Subcutaneous abdominal adipose tissue (tissue), 5 donors: ENCODE measurements at regions not wholly inside any gene's neighbourhood (a gene's known extent, or its start where the extent isn't known, plus 50 kb on each side); places are given as distances from the start of the nearest gene placed in this dataset.

Experiments used
- H3K27ac ChIP-seq: one replicate; pipeline ENCODE4 v1.7.0; 2013; ENCODE audit warnings: low read depth, mild to moderate bottlenecking, inconsistent platforms, low read length, moderate library complexity
- H3K27me3 ChIP-seq, 5 donors: one replicate each; pipeline ENCODE4 v1.7.0; 2013; ENCODE audit warnings: low read length in 5 of 5, inconsistent platforms in 1 of 5; ENCODE audit not compliant: control insufficient read depth in 5 of 5, insufficient read depth in 4 of 5
- H3K36me3 ChIP-seq, 5 donors: one replicate each; pipeline ENCODE4 v1.7.0; 2013; ENCODE audit warnings: low read length in 5 of 5; ENCODE audit not compliant: control insufficient read depth in 5 of 5, insufficient read depth in 5 of 5
- H3K4me1 ChIP-seq, 5 donors: one replicate each; pipeline ENCODE4 v1.7.0; 2013; ENCODE audit warnings: low read length in 5 of 5, mild to moderate bottlenecking in 3 of 5, moderate library complexity in 1 of 5; ENCODE audit not compliant: control insufficient read depth in 5 of 5, insufficient read depth in 5 of 5
- H3K4me3 ChIP-seq, 5 donors: one replicate each; pipeline ENCODE4 v1.7.0; 2013; ENCODE audit warnings: low read length in 5 of 5, low read depth in 1 of 5
- H3K9ac ChIP-seq, 5 donors: one replicate each; pipeline ENCODE4 v1.7.0; 2013; ENCODE audit warnings: low read length in 5 of 5, mild to moderate bottlenecking in 4 of 5, moderate library complexity in 3 of 5
- H3K9me3 ChIP-seq, 5 donors: one replicate each; pipeline ENCODE4 v1.7.0; 2013; ENCODE audit warnings: low read length in 5 of 5; ENCODE audit not compliant: control insufficient read depth in 5 of 5
- donor health status: healthy.
- donor health status: healthy.
- donor health status: healthy.
- donor health status: healthy.
- donor health status: healthy.

DNA sequence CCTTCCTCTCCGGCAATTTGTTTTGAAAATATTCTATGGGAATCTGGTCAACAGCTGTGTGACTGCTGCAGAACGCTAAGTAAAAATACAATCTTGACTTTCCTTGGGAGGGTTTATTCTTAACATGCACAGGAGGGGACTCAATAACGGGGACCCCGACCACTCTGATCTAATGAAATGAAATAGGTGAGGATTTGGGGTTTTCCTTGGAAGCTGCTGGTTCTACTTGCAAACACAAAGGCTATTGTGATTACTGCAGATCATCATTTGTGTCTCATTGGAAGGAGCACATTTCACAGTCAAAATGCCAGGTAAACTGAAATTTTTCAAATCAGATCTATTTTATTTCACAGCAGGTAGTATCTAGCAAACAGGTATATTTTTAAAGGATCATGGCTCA lies 366.1 kb downstream of the SHANK2 start:
- Histone ChIP-seq H3K36me3 (no peaks in the 10 kb centered on the region), H3K9ac (no peak overlapping the region), H3K27me3 (peaks cover 7 to 15% (median 10%) of the 10 kb centered on the region in 5 donors), H3K4me1 (no peaks in the 10 kb centered on the region), H3K9me3 (peaks cover 0 to 8% (median 0%) of the 10 kb centered on the region in 5 donors), H3K27ac (no peak overlapping the region), H3K4me3 (no peak overlapping the region)

DNA sequence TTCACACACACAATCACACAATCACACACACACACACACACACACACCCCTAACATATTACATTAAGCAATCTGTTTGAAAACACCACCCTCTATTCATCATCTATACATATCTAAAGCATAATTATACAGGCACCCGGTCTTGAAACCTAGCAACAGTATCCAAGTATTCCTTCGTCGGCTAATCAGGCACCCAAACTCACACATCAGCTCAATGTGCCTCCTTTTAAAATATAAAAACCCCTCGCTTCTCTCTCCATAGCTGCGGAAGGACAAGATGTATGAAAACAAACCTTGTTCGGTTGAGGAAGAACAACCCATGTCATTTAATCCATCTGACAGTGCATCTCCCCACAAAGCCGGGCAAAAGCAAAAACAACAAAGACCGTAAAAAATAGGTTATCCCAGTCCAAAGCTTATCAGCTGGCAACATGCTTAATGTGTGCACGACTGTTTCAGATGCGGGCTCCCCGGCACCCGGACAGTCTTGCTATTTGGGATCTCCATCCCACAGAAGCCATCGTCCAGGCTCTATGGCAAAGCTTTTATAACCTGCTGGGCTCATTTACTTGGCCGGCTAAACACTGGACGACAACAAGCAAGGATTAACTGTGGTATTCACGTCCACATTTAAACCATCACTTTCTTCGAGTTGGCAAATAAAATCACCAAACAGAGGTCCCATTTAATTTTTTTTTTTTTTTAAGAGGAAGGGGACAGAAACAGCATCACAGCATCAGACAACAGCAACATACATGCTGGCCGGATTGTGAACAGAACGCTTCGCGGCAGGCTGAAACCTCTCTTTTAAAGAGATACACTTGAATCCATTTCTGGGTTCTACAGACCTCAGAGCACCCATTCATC lies 365.5 kb downstream of the SHANK2 start:
- H3K9ac ChIP-seq = no peak overlapping the region
- no peak overlapping the region for H3K4me3 ChIP-seq
- H3K9me3 ChIP-seq = peaks cover 0 to 8% (median 3%) of the 10 kb centered on the region in 5 donors
- no peaks in the 10 kb centered on the region for H3K4me1 ChIP-seq
- no peaks in the 10 kb centered on the region for H3K36me3 ChIP-seq
- peaks cover 7 to 15% (median 11%) of the 10 kb centered on the region in 5 donors for H3K27me3 ChIP-seq
- H3K27ac ChIP-seq = no peak overlapping the region

GRCh38 chr11:70887542-70887827 lies 364.9 kb downstream of the SHANK2 start:
- Histone ChIP-seq H3K4me1 (no peaks in the 10 kb centered on the region), H3K9ac (no peak overlapping the region), H3K4me3 (no peak overlapping the region), H3K27ac (no peak overlapping the region), H3K9me3 (peaks cover 0 to 8% (median 3%) of the 10 kb centered on the region in 5 donors), H3K27me3 (peaks cover 3 to 15% (median 11%) of the 10 kb centered on the region in 5 donors), H3K36me3 (no peaks in the 10 kb centered on the region)

DNA sequence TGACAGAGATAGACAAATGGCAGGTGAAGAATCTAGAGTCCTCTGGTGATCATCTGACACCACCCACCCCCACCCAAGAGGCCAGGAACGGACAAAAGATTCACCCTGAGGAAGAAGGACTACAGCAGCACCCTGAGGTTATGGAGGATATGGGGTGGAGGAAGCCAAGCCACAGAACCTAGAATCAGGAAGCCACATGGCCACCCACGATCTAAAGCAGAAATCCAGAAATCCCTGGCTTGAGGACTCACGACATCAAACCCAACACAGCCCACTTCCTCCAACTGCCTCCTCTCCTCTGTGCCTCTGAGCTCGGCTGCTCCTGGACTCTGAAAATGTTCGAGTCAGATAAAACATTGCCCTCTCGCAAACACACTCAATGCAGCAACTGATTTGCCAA lies 364.3 kb downstream of the SHANK2 start:
- Histone ChIP-seq H3K27ac (no peak overlapping the region), H3K36me3 (no peaks in the 10 kb centered on the region), H3K4me1 (peaks cover 0 to 3% (median 0%) of the 10 kb centered on the region in 5 donors), H3K27me3 (peaks cover 3 to 17% (median 11%) of the 10 kb centered on the region in 5 donors), H3K4me3 (no peak overlapping the region), H3K9me3 (peaks cover 0 to 8% (median 3%) of the 10 kb centered on the region in 5 donors), H3K9ac (no peak overlapping the region)

GRCh38 chr11:70889411-70889810 lies 363.0 kb downstream of the SHANK2 start:
- H3K27me3 ChIP-seq = peaks cover 2 to 11% (median 10%) of the 10 kb centered on the region in 5 donors
- H3K4me3 ChIP-seq = no peak overlapping the region

DNA sequence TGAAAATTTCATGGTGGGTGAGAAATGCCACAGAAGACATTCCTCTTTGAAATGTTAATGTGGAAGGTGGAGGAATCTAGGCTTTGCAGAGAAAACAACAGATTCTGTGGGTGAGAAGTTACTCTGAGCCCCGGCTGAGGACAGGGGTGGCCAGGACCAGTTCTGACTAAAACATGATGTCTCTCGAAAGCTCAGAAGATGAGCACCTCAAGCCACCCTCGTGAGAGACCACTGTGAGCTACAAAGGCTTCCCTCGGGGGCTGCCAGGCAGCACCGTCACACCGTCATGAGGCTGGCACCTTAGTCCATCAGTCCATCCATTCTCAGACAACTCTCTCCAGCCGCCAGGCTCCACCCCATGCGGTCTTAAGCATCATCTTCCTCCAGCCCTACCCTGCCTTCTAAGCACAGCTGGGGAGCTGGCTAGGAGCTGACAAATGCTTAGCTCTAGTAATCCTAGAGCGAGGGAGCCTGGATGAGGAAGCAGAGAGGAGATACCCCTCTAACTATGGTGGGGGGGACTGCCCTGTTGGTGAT lies 360.5 kb downstream of the SHANK2 start:
- peaks cover 0 to 3% (median 2%) of the 10 kb centered on the region in 5 donors for H3K27me3 ChIP-seq
- no peak overlapping the region for H3K27ac ChIP-seq
- H3K9ac ChIP-seq = no peak overlapping the region
- H3K9me3 ChIP-seq = peaks cover 0 to 14% (median 6%) of the 10 kb centered on the region in 5 donors
- no peak overlapping the region for H3K4me3 ChIP-seq
- H3K36me3 ChIP-seq = no peaks in the 10 kb centered on the region
- H3K4me1 ChIP-seq = peaks cover 0 to 3% (median 0%) of the 10 kb centered on the region in 5 donors

More at GRCh38 chr11:70889411-70889810, 363.0 kb downstream of the SHANK2 start:
- H3K4me1 ChIP-seq = peaks cover 0 to 3% (median 0%) of the 10 kb centered on the region in 5 donors
- no peak overlapping the region for H3K9ac ChIP-seq
- H3K9me3 ChIP-seq = peaks cover 0 to 8% (median 3%) of the 10 kb centered on the region in 5 donors
- no peak overlapping the region for H3K27ac ChIP-seq
- no peaks in the 10 kb centered on the region for H3K36me3 ChIP-seq

GRCh38 chr11:70892889-70893288 lies 359.5 kb downstream of the SHANK2 start:
- Histone ChIP-seq H3K9ac (no peak overlapping the region), H3K27ac (no peak overlapping the region), H3K9me3 (peaks cover 6 to 21% (median 14%) of the 10 kb centered on the region in 5 donors), H3K27me3 (peaks cover 0 to 3% (median 2%) of the 10 kb centered on the region in 5 donors), H3K4me1 (peaks cover 0 to 3% (median 0%) of the 10 kb centered on the region in 5 donors), H3K36me3 (no peaks in the 10 kb centered on the region), H3K4me3 (no peak overlapping the region)

DNA sequence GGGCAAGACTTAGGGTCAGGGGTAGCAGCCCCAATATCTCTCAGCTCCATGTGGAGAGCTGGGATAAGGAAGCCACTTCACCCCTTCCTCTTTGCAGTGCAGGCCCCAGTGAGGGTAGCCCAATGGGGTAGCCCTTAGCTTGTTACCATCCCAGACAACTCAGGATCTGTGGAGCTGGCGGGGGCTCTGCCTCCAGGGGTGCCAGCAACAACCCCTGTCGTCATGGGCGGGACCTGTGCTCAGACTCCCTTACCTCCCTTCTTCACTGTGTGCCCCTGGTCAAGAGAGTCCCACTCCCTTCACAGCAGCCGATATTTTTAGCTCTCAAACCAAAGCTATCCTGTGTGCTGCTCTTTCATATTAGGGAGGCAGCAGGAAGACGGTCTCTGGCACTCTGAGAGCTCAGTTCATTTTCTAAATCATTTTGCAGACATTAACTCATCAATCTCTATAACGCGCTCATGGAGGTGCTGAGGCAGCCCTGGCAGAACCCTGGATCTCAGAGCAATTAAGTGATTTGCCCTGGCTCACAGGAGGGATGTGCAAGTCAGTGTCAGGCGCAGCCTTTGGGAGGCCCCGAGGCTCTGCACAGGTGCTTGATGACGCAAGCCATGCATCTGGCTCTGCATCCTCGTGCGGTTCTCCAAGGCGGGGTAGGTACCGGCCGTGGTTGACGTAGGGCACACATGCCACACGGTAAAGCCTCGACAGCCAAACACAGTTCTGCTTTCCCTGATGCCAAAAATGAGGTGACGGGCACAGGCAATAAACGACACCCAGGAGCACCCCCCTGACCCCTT lies 357.6 kb downstream of the SHANK2 start:
- no peak overlapping the region for H3K4me3 ChIP-seq
- no peak overlapping the region for H3K27ac ChIP-seq
- H3K4me1 ChIP-seq = peaks cover 0 to 3% (median 0%) of the 10 kb centered on the region in 5 donors
- peaks cover 6 to 28% (median 19%) of the 10 kb centered on the region in 5 donors for H3K9me3 ChIP-seq
- peaks cover 0 to 3% (median 2%) of the 10 kb centered on the region in 5 donors for H3K27me3 ChIP-seq
- no peak overlapping the region for H3K9ac ChIP-seq
- H3K36me3 ChIP-seq = no peaks in the 10 kb centered on the region

DNA sequence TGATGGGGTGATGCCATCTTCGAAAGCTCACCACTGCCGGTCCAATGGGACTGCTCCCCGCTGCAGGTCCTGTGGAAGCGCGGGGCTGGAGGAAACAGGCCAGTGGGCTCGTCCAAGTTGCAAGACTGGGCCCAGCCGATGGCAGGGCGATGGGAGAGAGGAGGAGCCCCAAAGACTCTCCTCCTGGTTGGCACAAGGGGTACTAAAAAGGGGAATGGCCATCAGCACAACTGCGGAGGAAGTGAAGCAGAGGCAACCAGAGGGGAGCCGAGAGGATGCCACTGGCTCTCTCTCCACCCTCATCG lies 357.1 kb downstream of the SHANK2 start:
- Histone ChIP-seq H3K27ac (no peak overlapping the region), H3K27me3 (peaks cover 0 to 3% (median 0%) of the 10 kb centered on the region in 5 donors)

More for the DNA sequence above, 357.1 kb downstream of the SHANK2 start:
- H3K36me3 ChIP-seq = no peaks in the 10 kb centered on the region
- no peak overlapping the region for H3K4me3 ChIP-seq
- peaks cover 6 to 28% (median 19%) of the 10 kb centered on the region in 5 donors for H3K9me3 ChIP-seq
- peaks cover 0 to 3% (median 0%) of the 10 kb centered on the region in 5 donors for H3K4me1 ChIP-seq
- H3K9ac ChIP-seq = no peak overlapping the region
